ENCODE measurements at regions not wholly inside any gene's neighbourhood (a gene's known extent, or its start where the extent isn't known, plus 50 kb on each side); places are given as distances from the start of the nearest gene placed in this dataset.

GRCh38 chr16:65476448-65476955 is 354.6 kb upstream of the CDH11 start:
- TF ChIP-seq, protein P1, sequence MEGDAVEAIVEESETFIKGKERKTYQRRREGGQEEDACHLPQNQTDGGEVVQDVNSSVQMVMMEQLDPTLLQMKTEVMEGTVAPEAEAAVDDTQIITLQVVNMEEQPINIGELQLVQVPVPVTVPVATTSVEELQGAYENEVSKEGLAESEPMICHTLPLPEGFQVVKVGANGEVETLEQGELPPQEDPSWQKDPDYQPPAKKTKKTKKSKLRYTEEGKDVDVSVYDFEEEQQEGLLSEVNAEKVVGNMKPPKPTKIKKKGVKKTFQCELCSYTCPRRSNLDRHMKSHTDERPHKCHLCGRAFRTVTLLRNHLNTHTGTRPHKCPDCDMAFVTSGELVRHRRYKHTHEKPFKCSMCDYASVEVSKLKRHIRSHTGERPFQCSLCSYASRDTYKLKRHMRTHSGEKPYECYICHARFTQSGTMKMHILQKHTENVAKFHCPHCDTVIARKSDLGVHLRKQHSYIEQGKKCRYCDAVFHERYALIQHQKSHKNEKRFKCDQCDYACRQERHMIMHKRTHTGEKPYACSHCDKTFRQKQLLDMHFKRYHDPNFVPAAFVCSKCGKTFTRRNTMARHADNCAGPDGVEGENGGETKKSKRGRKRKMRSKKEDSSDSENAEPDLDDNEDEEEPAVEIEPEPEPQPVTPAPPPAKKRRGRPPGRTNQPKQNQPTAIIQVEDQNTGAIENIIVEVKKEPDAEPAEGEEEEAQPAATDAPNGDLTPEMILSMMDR (IDR thresholded peaks at IDR 0.05) = no peak
- TF ChIP-seq POLR2AphosphoS5 (IDR thresholded peaks at IDR 0.05) = no peak

Data from suprapubic skin (tissue), 3 donors.